ENCODE measurements at regions not wholly inside any gene's neighbourhood (a gene's known extent, or its start where the extent isn't known, plus 50 kb on each side); places are given as distances from the start of the nearest gene placed in this dataset.
"Not testable (repeated sequence)": the region's sequence is repeated elsewhere in the genome, so short reads cannot be mapped to it uniquely, and the experiment has no call there.

- no peak for DNase-seq
These were observed 128.2 kb upstream of the SLC44A1 start for GRCh38 chr9:105116052-105116868.

GRCh38 chr9:105117234-105117633, 127.2 kb upstream of the SLC44A1 start:
- no peak for DNase-seq

- DNase-seq: no peak
These were observed 125.8 kb upstream of the SLC44A1 start for GRCh38 chr9:105118636-105119035.

GRCh38 chr9:105119156-105119555, 125.3 kb upstream of the SLC44A1 start:
- no peak for DNase-seq

- DNase-seq: no peak
These were observed 122.5 kb upstream of the SLC44A1 start for GRCh38 chr9:105121861-105122430.

GRCh38 chr9:105124598-105124997, 119.9 kb upstream of the SLC44A1 start:
- not testable (repeated sequence) for DNase-seq

GRCh38 chr9:105126226-105126625, 118.2 kb upstream of the SLC44A1 start:
- no peak for DNase-seq

- DNase-seq: no peak
These were observed 116.6 kb upstream of the SLC44A1 start for GRCh38 chr9:105127863-105128220.

GRCh38 chr9:105128908-105129600, 115.4 kb upstream of the SLC44A1 start:
- no peak for DNase-seq

- no peak for DNase-seq
These were observed 114.7 kb upstream of the SLC44A1 start for GRCh38 chr9:105129731-105130130.

GRCh38 chr9:105131981-105132380, 112.5 kb upstream of the SLC44A1 start:
- DNase-seq: no peak

GRCh38 chr9:105132606-105133005, 111.8 kb upstream of the SLC44A1 start:
- DNase-seq: no peak

GRCh38 chr9:105138306-105138801, 106.1 kb upstream of the SLC44A1 start:
- no peak for DNase-seq

GRCh38 chr9:105141146-105141975, 103.1 kb upstream of the SLC44A1 start:
- no peak for DNase-seq

GRCh38 chr9:105141976-105142250, 102.5 kb upstream of the SLC44A1 start:
- no peak for DNase-seq

GRCh38 chr9:105142406-105143135, 101.9 kb upstream of the SLC44A1 start:
- DNase-seq: no peak

- no peak for DNase-seq
These were observed 101.4 kb upstream of the SLC44A1 start for GRCh38 chr9:105143136-105143430.

GRCh38 chr9:105144076-105144475, 100.4 kb upstream of the SLC44A1 start:
- DNase-seq: no peak

- DNase-seq: no peak
These were observed 99.6 kb upstream of the SLC44A1 start for GRCh38 chr9:105144841-105145240.

- no peak for DNase-seq
These were observed 97.8 kb upstream of the SLC44A1 start for GRCh38 chr9:105146677-105147076.

- DNase-seq: no peak
These were observed 97.2 kb upstream of the SLC44A1 start for GRCh38 chr9:105147110-105147871.

All from NCI-H1417 treated with DMSO at 0.1 percent for 48 hours (cell line).